ENCODE measurements at regions not wholly inside any gene's neighbourhood (a gene's known extent, or its start where the extent isn't known, plus 50 kb on each side); places are given as distances from the start of the nearest gene placed in this dataset.

DNA sequence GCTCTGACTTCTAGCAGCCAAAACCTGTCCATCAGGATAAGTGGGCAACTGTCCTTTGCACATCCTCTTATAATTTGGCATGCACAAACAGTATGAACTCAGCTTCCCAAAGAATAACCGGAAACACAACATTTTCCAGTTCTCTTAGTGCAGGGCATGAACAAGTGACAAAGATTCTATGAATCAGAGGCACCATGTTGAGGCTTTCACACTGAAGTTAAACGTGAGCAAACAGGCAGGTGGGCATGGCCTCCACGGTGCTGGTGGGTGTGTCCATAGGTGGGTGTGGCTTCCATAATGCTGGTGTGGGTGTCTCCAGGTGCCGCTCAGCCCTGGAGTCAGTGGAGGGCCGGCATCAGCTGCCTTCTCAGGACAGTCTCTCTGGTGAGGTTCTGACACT, 196.5 kb downstream of the SMIM20 start:
- DNase-seq = no peak

DNA sequence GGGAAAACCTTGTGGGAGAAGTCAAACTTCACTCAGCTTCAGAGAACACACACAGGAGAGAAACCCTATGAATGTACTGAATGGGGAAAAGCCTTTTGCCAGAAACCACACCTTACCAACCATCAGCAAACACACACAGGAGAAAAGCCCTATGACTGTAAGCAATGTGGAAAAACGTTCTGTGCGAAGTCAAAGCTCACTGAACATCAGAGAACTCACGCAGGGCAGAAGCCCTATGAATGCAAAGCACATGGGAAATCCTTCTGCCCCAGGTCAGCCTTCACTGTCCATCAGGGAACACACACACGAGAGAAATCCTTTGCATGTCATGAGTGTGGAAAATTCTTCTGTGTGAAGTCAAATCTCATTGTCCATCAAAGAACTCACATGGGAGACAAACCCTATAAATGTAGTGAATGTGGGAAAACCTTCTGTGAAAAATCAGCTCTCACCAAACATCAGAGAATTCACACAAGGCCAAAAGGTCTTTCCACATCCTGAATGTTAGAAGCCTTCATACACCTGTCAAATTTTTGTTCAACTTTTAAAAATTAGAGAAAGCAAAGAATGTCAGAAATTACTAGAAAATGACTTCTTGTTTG, 199.4 kb downstream of the SMIM20 start:
- DNase-seq = no peak

DNA sequence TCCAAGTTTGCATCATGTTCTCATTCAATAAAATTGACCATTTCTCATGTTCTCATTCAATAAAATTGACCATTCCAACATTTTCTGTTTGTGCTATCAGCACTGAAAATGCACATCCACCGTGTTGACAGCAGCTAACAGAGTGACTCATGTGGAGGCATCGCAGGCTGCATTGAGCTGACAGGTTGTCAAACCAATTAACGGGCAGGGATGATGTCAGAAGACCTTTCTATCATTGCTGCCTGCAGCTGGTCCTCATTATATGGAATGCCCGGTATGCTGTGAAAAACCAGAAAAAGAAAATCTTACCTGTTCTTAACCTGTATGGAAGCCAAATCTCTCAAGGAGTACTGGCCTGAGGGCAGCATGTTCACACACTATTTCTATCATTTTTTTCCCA, 202.0 kb downstream of the SMIM20 start:
- no peak for DNase-seq

DNA sequence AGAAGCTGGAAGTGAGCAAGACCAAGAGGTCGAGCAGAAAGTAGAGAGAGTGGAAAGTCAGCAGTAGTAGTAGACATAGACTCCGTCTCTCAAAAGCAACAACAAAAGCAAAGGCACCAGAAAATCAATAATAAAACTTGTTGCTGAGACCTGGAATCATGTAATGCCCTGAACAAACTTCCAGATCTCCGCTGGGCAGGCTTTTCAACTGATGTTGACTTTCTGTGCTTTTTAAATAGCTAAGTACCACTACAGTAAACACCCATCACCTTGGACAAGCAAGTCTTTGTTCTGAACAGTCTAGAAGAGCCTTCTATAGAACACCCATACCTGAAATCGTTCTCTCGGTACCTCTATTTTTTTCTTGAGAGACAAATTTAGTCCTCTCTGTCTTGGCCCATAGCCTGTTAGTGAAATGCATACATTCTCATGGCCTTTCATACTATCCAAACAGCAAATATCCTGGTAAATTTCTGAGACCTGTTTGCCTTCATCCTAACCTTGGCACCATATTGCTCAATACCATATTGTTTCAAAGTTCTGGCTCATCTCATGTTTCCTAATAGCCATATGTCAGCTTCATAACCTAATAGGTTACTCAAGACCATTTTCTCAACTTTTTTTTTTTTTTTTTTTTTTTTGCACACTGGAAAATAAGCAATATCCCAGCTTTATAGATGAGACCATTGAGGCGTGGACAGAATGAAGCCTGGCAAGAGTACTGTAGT, 200.6 kb upstream of the RBPJ start:
- DNase-seq = no peak

GRCh38 chr4:26122690-26123089, 198.1 kb upstream of the RBPJ start:
- DNase-seq = no peak

GRCh38 chr4:26124753-26125321, 196.0 kb upstream of the RBPJ start:
- DNase-seq = no peak

DNA sequence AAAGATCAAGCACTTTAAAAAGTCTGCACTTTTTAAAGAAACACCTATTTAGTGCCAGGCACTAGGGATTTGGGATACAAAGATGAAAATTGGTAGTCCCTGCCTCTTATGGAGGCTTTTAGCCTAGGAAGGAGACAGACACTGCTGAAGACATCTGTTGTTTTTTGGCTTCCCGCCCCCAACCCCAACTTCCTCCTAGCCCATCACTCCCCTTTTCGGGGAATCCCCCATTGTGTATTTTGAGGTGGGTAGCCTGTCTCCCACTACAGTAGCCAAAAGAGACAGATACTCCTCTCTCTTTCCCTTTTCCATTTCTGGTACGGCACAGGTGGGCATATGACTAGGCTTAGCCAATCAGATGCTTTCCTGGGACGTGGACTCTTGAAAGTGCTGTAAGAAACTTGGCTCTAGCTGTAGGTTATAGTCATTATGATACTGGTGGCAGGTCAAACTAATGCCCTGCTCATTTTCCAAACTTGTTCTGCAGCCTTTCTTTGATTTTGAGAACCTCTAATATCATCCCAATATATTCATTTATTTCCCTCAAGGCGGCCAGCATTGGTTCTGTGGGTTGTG, 194.6 kb upstream of the RBPJ start:
- no peak for DNase-seq

- DNase-seq = no peak
Observed at GRCh38 chr4:26126994-26127393, 193.8 kb upstream of the RBPJ start.

GRCh38 chr4:26127851-26128337, 192.9 kb upstream of the RBPJ start:
- DNase-seq = no peak

DNA sequence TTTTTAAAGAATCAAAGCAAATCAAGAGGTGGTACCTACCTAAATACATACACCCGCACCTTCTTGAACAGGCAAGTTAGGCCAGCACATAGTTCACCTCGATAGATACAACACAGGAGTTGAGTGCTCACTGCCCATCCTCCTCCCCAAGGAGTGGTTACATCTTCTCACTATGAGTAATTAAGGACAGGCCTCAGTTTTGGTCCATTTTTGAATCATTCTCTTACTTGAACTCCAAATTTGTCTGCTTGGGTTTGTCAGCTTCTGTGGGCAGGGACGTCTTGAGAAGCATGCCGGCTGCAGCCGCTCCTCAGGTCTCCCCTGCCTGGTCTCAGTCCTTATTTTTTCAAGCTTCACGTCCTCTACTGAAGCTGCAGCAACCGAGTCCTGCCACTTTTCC, 190.6 kb upstream of the RBPJ start:
- DNase-seq = no peak

DNA sequence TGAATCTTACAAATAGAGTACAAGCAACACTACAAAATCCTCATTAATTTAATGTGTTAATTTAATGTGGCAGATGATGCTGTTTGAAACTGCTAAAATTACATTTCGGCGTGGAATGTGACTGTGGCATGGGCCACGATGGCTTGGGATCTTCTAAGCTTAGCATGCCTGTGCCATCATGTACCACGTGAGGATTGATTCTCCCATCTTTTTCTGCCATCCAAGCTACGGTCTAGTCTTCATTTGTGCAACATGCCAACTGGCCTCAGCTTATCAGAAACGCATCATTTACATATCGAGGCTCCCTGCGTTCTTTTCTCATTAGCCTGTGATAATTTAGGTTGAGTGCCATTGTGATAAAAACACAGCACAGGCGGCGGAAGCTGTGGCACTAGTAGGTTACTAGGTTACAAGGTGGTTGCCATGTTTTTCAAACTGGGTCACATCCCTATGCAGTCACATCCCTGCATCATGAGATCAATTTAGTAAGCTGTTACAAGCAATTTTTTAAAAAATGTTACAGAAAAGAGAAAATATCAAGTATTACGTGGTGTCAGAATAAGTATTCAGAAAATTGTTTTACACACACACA, 189.9 kb upstream of the RBPJ start:
- peak; percentile 32 for DNase-seq

DNA sequence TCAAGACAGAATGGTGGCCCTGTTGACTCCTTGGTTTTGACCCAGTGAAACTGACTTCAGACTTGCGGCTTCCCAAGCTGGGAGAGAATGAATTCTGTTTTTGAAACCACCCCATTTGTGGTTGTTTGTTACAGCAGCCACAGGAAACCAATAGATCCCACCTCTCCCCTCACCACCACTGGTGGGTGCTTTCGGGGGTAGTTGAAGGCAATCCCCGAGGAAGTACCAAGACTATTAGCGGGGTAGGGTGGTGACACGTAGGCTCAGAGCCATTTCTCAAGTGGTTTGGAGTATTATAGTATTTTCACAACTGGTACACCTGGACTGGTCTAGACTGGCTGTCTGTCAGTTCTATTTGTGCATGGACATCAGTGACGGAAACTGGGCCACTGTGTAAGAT, 189.1 kb upstream of the RBPJ start:
- DNase-seq = peak; percentile 46

GRCh38 chr4:26132858-26133257, 188.0 kb upstream of the RBPJ start:
- DNase-seq = no peak

DNA sequence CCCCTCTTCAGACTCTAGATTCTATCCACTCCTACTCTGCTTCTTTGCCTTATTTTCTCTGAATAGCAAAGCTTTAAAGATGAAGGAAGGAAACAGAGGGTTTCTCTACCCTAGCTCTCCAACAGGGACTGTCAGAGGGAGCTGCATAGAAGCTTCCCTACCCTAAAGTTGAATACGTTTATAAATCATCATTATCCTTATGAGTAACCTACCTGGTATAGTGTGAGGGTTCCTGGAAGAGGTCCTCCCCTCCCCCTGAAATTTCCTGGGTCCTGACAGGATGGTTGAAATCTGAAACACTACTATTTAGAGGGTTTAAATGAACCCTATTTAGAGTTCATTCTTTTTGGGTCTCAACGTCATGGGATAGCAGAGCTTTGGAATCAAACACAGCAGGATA, 187.0 kb upstream of the RBPJ start:
- DNase-seq = no peak

DNA sequence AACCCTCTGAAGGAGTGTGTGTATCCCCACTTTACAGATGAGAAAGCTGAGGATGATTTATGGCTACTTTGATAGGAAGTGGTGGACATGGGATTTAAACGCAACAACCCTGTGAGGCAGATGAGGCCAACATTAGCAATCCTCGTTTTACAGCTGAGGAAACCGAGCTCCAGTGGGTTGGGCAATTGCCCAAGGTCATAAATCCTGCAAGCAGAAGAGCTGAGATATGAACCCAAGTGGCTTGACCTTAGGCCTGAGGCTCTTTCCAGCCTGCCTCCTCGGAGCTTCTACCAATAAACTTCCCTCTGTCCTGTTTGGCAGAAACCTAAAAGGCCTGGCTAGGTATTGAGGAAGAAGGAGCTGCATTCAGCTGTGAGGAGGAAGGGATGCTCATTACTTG, 185.5 kb upstream of the RBPJ start:
- DNase-seq = no peak

- no peak for DNase-seq
Observed at GRCh38 chr4:26136615-26137014, 184.2 kb upstream of the RBPJ start.

- no peak for DNase-seq
Observed at GRCh38 chr4:26137288-26137687, 183.5 kb upstream of the RBPJ start.

- no peak for DNase-seq
Observed at GRCh38 chr4:26139310-26139924, 181.4 kb upstream of the RBPJ start.

GRCh38 chr4:26140150-26140898, 180.5 kb upstream of the RBPJ start:
- DNase-seq = no peak

DNA sequence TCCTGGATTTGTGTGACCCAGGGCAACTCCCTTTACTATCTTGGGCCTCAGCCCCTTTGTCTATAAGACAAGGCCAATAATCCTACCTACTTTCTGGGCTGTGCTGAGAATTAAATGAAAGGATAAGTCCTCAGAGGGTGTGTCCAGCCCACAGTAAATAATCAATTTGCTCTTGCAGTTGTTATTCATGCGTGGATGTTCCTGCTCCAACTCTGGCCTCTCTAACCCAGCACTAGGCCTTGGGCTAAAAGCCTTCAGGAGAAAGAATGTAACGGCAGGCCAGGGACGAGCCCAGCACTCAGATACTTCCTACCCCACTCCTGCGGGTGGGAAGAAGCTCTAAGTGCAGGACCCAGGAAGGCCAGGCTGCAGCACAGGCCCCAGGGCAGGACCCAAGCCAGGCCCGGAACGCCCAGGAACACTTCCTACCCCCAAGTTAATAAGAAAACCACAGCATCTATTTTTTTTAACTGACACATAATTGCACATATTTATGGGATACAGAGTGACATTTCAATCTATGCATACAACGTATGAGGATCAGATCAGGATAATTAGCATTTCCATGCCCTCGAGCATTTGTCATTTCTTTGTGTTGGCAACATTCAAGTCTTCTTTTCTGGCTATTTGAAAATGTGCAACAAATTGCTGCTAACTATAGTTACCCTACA, 179.6 kb upstream of the RBPJ start:
- no peak for DNase-seq

DNA sequence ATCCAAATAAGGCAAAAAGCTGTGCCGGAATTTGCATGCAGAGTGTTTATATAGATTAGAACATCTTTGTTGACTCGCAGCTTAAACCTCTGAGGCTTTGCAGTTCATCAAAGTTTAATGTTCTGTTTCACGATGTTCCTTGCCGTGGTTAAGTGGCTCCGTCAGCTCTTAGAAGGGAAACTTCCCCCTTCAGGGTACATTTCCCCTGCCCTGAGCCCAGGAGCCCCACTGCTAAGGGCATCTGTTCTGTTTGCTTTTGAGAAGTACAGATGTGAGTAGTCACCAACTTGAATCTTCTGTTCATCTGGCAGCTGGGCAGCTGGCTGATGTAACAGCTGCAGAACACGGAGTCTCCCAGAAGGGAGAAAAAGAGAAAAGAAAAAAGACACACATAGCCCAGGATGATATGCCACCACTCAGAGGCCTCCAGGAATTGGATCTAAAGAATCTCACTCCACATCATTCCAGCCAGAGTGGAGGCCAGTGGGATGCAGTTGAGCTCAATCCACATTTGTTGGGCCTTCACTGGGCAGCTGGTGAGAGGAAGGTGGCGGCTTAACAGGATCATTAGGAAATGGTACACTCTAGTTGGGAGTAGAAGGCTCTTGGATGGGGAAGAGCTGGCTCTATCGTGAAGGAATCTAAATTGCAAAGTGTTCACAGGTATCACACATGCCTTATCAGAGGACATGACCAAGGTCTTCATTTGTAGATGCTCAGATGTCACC, 178.7 kb upstream of the RBPJ start:
- DNase-seq = no peak
